ENCODE measurements at regions not wholly inside any gene's neighbourhood (a gene's known extent, or its start where the extent isn't known, plus 50 kb on each side); places are given as distances from the start of the nearest gene placed in this dataset.
"Not testable (repeated sequence)": the region's sequence is repeated elsewhere in the genome, so short reads cannot be mapped to it uniquely, and the experiment has no call there.

- not testable (repeated sequence) for DNase-seq
These were observed 287.4 kb upstream of the ERCC4 start for GRCh38 chr16:13632504-13632903.

DNA sequence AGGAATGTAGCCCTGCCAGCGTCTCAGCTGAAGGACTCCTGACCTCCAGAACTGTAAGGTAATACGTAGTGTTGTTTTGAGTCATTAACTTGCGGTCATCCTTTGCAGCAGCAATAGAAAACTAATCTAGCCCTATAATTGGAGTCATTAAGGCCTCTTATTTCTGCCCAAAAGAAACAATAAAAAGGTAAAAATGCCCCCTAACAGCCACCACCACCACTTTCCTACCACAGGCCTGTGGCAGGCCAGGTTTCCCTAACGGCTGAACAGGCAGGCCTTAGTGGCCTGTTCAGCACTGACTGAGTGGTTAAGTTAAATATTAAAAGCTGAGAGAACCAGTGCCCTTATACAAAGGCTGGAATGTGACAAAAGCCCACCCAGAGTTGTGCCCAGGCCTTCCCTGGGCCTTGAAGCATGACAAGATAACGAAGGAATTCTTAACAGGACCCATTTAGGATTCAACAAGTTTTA is 286.5 kb upstream of the ERCC4 start:
- DNase-seq, result no peak

DNA sequence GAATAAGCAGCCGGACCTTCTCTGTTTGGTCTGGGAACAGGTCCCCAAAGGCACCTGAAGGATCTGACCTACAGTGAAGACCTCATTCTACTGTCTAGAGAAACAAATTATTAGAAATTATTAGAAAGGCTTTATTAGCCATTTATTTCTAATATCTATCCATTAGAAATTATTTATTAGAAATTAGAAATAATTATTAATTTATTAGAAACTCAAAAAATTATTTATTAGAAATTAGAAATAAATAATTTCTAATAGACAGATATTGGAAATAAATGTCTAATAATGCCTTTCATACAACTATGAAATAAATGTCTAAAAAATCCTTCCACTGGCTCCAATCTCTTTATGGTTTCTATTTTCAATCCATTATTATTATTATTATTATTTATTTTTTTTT is 285.7 kb upstream of the ERCC4 start:
- DNase-seq, result no peak

DNA sequence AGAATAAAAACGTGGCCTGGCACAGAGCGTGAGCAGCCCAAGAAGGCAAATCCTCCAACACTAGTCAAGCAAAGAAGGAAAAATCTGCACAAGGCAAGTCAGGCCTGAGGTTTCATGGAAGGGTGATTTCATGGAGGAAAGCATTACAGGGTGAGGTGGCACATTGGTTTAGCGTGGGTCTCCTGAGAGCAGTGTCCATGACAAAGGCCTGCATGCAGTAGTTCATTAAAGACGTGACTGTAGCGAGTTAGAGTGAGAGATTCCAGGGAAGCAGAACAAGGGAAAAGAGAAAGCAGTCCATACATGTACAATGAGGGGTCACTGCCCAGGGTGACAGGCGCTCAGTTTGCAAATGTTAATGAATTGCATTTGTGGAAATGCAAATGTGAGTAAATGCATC is 285.0 kb upstream of the ERCC4 start:
- DNase-seq, result no peak

GRCh38 chr16:13638218-13638617 is 281.7 kb upstream of the ERCC4 start:
- no peak for DNase-seq

DNA sequence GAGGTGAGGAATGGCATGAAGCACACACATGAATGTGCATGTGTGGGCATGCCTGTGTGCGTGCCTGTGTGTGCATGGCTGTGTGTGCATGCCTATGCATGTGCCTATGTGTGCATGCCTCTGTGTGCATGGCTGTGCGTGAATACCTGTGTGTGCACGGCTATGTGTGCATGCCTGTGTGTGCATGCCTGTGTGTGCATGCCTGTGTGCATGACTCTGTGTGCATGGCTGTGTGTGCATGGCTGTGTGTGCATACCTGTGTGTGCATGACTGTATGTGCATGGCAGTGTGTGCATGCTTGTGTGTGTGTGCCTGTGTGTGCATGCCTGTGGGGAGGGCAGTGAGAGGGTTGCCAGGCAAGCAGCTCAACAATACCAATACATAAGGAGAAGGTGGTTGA is 276.5 kb upstream of the ERCC4 start:
- no peak for DNase-seq

DNA sequence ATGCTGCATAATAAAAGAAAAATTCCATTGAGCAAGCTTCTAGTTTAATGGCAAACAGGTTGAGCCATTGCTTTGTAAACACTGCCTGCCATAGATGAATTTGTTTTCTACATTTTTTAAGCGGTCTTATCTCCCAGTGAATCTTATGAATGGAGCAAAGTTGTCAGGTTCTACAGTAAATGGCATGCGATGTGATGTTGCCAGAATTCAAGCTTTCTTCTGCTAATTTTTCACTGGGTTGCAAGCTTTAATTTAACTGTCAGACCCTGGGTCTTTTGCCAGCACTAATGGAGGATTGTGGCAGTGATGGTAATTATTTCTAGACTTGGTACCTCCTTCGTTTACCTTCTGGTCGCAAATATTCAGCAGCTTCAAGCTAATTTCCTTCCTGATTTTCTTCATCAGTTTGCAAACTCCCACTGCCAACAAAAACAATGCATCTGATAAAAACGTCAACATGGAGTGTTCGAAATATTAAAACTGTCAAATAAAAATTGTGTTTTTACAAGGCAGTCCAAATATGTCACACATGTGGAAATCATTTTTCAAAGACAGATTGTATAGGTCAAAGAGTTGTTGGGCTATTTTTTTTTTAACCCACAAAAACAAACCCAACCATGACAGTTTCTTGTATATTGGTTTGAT is 274.2 kb upstream of the ERCC4 start:
- DNase-seq, result no peak

DNA sequence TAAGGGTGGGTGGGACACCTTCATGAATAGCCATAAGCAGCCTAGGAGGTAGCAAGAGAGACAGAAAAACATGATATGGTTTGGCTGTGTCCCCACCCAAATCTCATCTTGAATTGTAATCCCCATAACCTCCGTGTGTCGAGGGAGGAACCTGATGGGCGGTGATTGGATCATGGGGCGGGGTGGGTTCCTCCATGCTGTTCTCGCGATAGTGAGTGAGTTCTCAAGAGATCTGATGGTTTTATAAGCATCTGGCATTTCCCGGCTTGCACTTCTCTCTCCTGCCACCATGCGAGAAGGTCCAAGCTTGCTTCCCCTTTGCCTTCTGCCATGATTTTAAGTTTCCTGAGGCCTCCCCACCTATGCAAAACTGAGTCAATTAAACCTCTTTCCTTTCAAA is 259.1 kb upstream of the ERCC4 start:
- no peak for DNase-seq

- DNase-seq, result no peak
These were observed 254.1 kb upstream of the ERCC4 start for GRCh38 chr16:13665876-13666275.

GRCh38 chr16:13672196-13672595 is 247.8 kb upstream of the ERCC4 start:
- no peak for DNase-seq

DNA sequence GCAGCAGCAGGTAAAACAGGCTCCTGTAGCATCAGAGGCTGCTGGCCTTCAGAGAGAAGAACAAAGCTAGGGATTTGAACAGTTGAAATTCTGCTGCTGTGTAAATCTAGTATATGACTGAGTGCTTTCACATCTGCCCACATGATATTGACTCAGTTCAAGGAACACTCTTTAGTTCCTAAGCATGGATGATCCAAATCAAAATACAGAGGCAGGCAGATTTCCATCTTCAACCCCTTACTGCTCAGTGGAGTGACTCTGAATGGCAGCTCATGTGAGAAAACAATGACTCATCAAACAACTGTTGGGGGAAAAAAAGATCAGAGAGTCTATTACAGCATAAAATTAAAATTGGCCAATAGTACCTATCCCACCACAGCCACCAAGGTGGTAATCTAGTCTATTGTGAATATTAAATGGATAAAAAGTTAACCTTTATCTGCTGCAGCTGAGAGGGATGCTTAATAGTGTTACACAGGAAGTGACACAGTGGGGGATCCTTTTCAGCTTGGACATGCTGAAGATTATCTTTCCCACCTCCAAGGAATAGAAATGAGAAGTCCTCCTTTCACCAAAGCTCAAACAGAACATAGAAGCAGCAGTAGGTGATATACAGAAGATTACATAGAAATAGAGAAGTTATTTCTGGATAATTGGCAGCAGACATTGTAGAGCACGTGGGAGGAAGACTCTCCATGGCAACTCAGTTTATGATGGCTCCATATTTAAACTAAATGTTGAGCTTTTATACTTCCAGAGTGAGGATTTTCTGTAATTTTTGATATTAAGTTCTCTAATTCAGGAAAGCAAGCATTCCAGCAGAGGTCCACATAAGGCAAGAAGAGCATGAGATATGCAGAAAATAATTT is 239.7 kb upstream of the ERCC4 start:
- DNase-seq, result no peak

GRCh38 chr16:13684819-13685563 is 235.0 kb upstream of the ERCC4 start:
- no peak for DNase-seq

DNA sequence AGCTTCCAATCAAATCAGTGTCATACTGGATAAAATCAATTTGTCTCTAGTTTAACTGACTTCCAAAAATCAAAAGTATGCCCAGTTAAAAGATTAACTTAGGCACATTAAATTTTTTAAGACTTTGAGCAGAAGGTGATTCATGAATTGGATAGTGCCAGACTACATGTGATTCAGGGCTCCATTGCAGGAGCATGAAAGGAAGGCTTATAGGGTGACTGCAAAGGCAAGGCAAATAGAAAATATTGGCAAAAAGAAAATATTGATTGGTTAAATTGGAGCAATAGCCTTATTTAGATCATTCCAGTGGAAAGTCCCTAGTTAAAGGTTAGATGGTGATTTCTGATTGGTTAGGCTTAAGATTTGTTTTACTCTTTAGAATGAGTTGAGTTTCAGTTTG is 223.9 kb upstream of the ERCC4 start:
- no peak for DNase-seq

DNA sequence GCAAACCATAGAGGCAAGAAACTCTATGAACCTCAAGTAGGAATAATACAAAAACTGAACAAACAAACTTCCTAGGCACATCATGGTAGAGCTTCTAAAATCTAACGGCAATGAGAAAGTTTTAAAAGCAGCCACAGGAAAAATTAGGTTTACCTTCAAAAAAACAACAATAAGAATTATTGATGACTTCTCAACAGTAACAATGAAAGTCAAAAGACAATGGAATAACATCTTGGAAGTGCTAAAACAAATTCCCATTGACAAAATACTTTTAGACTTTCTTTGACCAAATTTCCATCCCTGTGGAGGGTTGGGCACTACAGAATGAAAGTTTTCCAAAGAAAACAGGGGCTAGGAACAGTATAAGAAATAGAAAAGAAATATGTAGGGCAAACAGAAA is 222.9 kb upstream of the ERCC4 start:
- no peak for DNase-seq

GRCh38 chr16:13697568-13697967 is 222.4 kb upstream of the ERCC4 start:
- no peak for DNase-seq

DNA sequence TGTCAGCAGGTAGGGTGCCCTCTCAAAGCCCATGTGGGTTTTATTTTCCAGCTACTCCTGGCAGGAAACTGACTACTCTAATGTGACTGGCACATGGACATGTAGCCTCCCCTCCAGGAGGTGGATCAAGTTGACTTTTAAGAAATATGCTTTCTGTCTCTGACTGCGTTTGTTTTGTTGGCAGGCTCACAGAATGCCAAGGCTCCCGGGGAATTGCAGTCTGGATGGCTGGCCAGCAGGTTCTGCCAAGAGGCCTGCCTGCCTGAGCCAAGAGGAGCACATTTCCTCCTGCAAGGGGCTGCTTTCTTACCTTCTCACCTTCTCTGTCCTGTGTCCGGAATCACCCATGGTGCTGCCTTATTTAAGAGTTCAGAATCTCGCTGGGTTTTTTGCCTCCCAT is 217.3 kb upstream of the ERCC4 start:
- DNase-seq, result no peak

- DNase-seq, result no peak
These were observed 211.4 kb upstream of the ERCC4 start for GRCh38 chr16:13708347-13709120.

- DNase-seq, result no peak
These were observed 201.2 kb upstream of the ERCC4 start for GRCh38 chr16:13718748-13719147.

- DNase-seq, result no peak
These were observed 192.0 kb upstream of the ERCC4 start for GRCh38 chr16:13727943-13728342.

DNA sequence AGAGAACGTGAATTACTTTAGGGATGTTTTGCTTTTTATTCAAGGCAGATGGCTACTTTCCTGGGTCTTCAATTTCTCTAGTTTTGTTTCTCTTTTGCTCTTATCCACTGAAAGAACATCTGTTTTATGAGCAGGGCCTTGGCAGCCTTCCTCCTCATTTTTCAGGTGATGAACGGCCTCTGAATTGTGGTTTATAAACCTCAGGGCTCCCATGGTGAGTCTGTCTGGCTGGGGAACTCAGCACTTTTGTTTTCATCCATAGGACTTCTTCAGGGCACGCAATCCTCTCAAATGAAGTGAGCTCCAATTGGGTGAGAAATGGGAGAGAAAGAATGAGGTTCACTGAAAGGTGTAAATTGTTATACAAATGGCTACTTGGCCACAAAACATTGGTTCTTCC is 186.4 kb upstream of the ERCC4 start:
- no peak for DNase-seq

DNA sequence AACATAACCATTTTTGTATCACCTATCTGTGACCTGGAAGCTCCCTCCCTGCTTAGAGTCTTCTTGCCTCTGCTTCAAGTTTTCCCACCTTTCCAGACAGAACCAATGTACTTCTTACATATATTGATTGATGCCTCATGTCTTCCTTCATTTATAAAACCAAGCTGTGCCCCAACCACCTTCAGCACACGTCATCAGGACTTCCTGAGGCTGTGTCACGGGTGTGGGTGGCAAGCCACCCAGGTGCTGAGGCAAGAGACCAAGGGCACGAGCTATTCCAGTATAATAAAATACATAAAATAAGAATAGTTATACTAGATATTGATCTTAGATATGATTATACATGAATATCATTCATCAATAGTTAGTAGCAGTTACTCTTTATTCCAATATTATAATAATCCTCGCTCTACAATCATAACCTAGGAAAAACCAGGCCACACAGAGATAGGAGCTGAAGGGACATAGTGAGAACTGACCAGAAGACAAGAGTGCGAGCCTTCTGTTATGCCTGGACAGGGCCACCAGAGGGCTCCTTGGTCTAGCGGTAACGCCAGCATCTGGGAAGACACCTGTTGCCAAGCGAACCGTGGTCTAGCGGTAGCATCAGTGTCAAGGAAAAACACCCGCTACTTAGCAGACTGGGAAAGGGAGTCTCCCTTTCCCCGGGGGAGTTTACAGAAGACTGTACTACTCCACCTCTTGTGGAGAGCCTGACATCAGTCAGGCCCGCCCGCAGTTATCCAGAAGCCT is 180.2 kb upstream of the ERCC4 start:
- DNase-seq, result not testable (repeated sequence)

DNA sequence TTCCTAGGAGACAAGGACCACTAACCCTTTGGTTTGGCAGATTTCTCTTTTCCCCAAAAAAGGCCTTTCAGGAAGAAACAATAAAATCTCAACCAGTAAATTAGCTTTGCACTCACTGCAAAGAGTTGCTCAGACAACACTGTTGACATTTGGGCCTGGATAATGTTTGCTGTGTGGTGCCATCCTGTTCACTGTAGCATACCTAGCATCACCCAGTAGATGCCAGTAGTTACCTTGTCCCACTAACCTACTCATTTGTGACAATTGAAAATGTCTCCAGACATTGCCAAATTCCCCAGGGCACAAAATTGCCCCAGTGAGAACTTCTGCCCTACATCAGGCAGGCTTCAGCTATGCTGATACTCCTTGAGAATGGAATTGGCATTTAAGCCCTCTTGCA is 177.0 kb upstream of the ERCC4 start:
- no peak for DNase-seq

All from suppressor macrophage treated with lipopolysaccharide for 4 hours (primary cell).